Left lung (tissue), 4 donors: ENCODE measurements at regions not wholly inside any gene's neighbourhood (a gene's known extent, or its start where the extent isn't known, plus 50 kb on each side); places are given as distances from the start of the nearest gene placed in this dataset.

Experiments
- ATAC-seq: fragments of 200-7000 bp; cut with Tn5 transposase; one replicate; pipeline ENCODE4 v1.9.1; 2020; ENCODE audit warnings: moderate library complexity
- DNase-seq, 4 donors: peaks; one replicate each; pipeline ENCODE4 v3.0.0-alpha.2; 2013 to 2020
- H3K27ac ChIP-seq, 2 donors: fragments of 200-600 bp; sonication (generic) in 1 of 2; one replicate each; pipeline versions ENCODE4 v1.5.0 to v1.8.0; 2020 to 2021
- H3K27me3 ChIP-seq, 2 donors: fragments of 200-600 bp; sonication (generic) in 1 of 2; one replicate each; pipeline versions ENCODE4 v1.5.0 to v1.8.0; 2020 to 2021
- H3K36me3 ChIP-seq, 2 donors: fragments of 200-600 bp; sonication (generic) in 1 of 2; one replicate each; pipeline versions ENCODE4 v1.5.0 to v1.8.0; 2020 to 2021
- H3K4me1 ChIP-seq, 2 donors: fragments of 200-600 bp; one replicate each; pipeline ENCODE4 v1.8.0; 2021
- H3K4me3 ChIP-seq, 2 donors: fragments of 200-600 bp; sonication (generic) in 1 of 2; one replicate each; pipeline versions ENCODE4 v1.5.0 to v1.8.0; 2020 to 2021; ENCODE audit warnings: mild to moderate bottlenecking in 1 of 2
- H3K9me3 ChIP-seq, 2 donors: fragments of 200-600 bp; sonication (generic) in 1 of 2; one replicate each; pipeline versions ENCODE4 v1.5.0 to v1.8.0; 2020 to 2021
- intact Hi-C, 2 donors: fragments of 100-400 bp; cut with DNase I; formaldehyde crosslinking; loops; one replicate each; pipeline versions ENCODE4 v1.11.2 to v1.14.2; 2022
- TF ChIP-seq, protein P1 (sequence below), 2 donors: fragments of 200-600 bp; sonication (generic) in 1 of 2; IDR thresholded peaks; one replicate each; pipeline versions ENCODE4 v1.5.0 to v1.8.0; 2021; ENCODE audit warnings: antibody characterized with exemption in 2 of 2
- donor health status: DM: no; HTN: yes; CAD: no.
- donor health status: DM: no; HTN: no; CAD: no.

DNA sequence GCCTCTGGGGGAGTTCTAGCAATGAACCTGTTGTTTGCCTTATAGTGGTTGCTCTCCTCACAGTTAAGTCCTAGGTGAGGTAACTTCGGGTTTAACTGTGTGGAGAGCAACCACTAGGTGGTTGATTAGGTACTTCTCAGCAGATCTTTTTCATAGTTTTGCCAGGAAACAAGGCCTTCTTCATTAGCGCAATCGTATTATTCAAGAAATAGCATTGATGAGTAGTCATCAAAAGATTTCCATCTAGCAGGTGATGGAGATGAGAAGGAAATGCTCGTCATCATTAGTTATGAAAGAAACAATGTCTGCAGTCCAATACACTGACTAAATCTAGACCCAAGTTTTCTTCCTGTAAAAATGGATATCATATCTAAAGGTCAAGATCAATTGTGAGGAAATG is 923.3 kb downstream of the AACS start:
- no peak for ATAC-seq
- intact Hi-C loops, result no loop called here
- TF ChIP-seq, protein P1, sequence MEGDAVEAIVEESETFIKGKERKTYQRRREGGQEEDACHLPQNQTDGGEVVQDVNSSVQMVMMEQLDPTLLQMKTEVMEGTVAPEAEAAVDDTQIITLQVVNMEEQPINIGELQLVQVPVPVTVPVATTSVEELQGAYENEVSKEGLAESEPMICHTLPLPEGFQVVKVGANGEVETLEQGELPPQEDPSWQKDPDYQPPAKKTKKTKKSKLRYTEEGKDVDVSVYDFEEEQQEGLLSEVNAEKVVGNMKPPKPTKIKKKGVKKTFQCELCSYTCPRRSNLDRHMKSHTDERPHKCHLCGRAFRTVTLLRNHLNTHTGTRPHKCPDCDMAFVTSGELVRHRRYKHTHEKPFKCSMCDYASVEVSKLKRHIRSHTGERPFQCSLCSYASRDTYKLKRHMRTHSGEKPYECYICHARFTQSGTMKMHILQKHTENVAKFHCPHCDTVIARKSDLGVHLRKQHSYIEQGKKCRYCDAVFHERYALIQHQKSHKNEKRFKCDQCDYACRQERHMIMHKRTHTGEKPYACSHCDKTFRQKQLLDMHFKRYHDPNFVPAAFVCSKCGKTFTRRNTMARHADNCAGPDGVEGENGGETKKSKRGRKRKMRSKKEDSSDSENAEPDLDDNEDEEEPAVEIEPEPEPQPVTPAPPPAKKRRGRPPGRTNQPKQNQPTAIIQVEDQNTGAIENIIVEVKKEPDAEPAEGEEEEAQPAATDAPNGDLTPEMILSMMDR (IDR thresholded peaks at IDR 0.05), result no peak

DNA sequence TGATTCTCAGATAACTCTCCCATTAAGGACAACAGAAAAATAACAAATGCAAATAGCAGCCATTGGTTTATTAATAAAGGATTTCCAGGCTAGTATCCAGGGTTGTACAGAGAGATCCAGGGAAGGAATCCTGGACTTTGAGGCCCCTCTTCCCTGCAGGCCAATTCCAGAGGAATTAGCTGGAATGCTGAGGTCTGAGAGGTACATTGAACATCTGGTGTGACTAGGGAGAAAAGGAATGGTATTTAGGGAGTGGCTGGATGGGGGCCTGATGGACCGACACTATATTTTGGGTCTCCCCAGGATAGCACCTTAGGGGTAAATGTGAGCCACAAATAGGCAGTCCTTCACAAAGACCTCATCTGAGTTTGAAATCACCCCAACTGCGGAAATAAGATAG is 924.5 kb downstream of the AACS start:
- DNase-seq (no peak), ATAC-seq (no peak)
- TF ChIP-seq, protein P1 (IDR thresholded peaks at IDR 0.05), result no peak
- no peak overlapping the region for H3K4me3 ChIP-seq
- no peak overlapping the region for H3K27ac ChIP-seq
- no peaks in the 10 kb centered on the region for H3K4me1 ChIP-seq
- H3K27me3 ChIP-seq, result peaks cover 0 to 33% of the 10 kb centered on the region in 2 donors
- no peaks in the 10 kb centered on the region for H3K36me3 ChIP-seq
- no peaks in the 10 kb centered on the region for H3K9me3 ChIP-seq
- intact Hi-C loops, result no loop called here

More for the DNA sequence above, 923.3 kb downstream of the AACS start:
- Histone ChIP-seq H3K27ac (no peak overlapping the region), H3K4me3 (no peak overlapping the region), H3K9me3 (no peaks in the 10 kb centered on the region), H3K36me3 (no peaks in the 10 kb centered on the region), H3K27me3 (peaks cover 0 to 45% of the 10 kb centered on the region in 2 donors), H3K4me1 (peaks cover 0 to under 1% of the 10 kb centered on the region in 2 donors)
- no peak for DNase-seq

DNA sequence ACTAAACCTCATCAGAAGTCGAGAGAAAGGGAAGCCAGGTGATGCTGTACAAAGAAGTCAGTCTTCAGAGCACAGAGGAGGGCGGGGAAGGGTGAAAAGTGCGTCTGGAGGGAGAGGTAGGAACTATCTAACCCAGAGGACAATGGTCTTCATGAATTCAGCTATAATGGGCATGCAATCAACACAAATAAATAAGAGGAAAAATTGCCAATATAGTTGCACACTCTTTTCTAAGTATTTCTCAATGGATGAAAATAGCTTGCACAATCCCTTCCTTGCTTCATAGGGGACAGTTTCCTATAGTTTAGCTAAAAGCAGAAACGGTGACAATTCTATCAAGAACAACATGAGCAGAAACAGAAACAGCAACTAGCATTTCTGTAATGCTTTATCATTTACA is 931.2 kb downstream of the AACS start:
- no peaks in the 10 kb centered on the region for H3K4me1 ChIP-seq
- no peaks in the 10 kb centered on the region for H3K9me3 ChIP-seq
- H3K27ac ChIP-seq, result no peak overlapping the region
- H3K4me3 ChIP-seq, result no peak overlapping the region
- intact Hi-C loops, result no loop called here
- ATAC-seq (no peak), DNase-seq (no peak)
- H3K36me3 ChIP-seq, result no peaks in the 10 kb centered on the region
- TF ChIP-seq, protein P1 (IDR thresholded peaks at IDR 0.05), result no peak
- no peaks in the 10 kb centered on the region for H3K27me3 ChIP-seq

DNA sequence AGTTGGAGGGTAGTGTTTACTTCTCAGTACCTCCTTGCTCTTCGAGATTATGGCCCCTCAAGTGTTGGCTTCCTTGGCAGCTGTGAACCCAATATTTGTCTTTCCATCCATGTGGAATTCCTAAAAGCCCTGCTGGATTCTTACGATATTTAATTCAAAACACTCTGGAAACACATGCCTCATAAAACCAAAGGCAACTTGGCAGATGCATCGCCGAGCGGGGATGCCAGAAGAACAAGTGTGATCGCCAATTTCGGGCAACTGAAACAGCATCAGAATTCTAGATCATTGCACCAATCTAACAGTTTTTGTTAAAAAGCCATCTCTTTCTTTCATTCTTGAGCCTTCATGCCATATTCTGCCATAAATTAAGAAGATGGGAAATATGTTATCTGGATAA is 934.4 kb downstream of the AACS start:
- intact Hi-C loops, result no loop called here
- Histone ChIP-seq H3K9me3 (peaks cover 0 to 21% of the 10 kb centered on the region in 2 donors), H3K36me3 (no peaks in the 10 kb centered on the region), H3K4me1 (no peaks in the 10 kb centered on the region), H3K27me3 (no peaks in the 10 kb centered on the region), H3K4me3 (no peak overlapping the region), H3K27ac (no peak overlapping the region)
- TF ChIP-seq, protein P1 (IDR thresholded peaks at IDR 0.05), result no peak
- ATAC-seq, result no peak
- no peak for DNase-seq

DNA sequence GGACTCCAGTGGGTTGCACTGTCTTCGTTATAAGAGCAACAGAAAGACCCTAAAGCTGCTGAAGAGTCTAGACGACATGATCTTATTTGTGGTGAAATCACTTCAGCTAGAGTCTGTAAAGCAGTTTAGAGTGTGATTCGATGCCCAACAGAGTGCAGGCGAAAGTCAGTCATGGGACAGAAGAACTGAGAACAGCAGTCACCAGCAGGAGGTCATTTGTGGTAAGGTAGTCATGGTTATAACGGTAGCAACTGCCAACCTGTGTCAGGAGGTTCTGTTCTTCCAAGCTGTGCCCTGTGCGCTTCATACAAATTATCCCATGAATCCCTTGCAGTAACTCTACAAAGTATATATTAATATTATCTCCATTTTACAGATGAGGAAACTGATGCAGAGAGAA is 954.1 kb downstream of the AACS start:
- H3K4me3 ChIP-seq, result no peak overlapping the region
- H3K27me3 ChIP-seq, result no peaks in the 10 kb centered on the region
- no peaks in the 10 kb centered on the region for H3K36me3 ChIP-seq
- intact Hi-C loops, result no loop called here
- TF ChIP-seq, protein P1 (IDR thresholded peaks at IDR 0.05), result no peak
- peaks cover 0 to 46% of the 10 kb centered on the region in 2 donors for H3K9me3 ChIP-seq
- H3K27ac ChIP-seq, result no peak overlapping the region
- DNase-seq (no peak), ATAC-seq (no peak)
- no peaks in the 10 kb centered on the region for H3K4me1 ChIP-seq
